CD4-positive, alpha-beta T cell (primary cell): ENCODE measurements at regions not wholly inside any gene's neighbourhood (a gene's known extent, or its start where the extent isn't known, plus 50 kb on each side); places are given as distances from the start of the nearest gene placed in this dataset.

Experiments
- ATAC-seq: fragments of 200-7000 bp; cut with Tn5 transposase; one replicate; pipeline ENCODE4 v1.10.0; 2022; ENCODE audit warnings: mild to moderate bottlenecking; ENCODE audit not compliant: poor library complexity
- CTCF ChIA-PET: fragments of 350-600 bp; sonication (Branson Sonifier 250); formaldehyde crosslinking; loops from one replicate; lab custom pipeline; 2021; ENCODE audit warnings: antibody characterized with exemption, inconsistent platforms; lab: Charles Lee
- POLR2A ChIA-PET: fragments of 350-600 bp; sonication (Branson Sonifier 250); formaldehyde crosslinking; loops from one replicate; lab custom pipeline; 2021; ENCODE audit warnings: antibody characterized with exemption, inconsistent platforms; lab: Charles Lee
- DNase-seq, 14 experiments: peaks; one replicate each; pipeline ENCODE4 v3.0.0-alpha.2; 2013 to 2020; ENCODE audit warnings: mixed read lengths in 2 of 14
- H3K27ac ChIP-seq, 2 donors: one replicate each; pipeline versions ENCODE4 v1.5.1 to v1.7.0; 2013; ENCODE audit warnings: low read length in 2 of 2, low read depth in 1 of 2, mild to moderate bottlenecking in 1 of 2
- H3K27me3 ChIP-seq, 2 experiments: 1 replicate in 1 of 2; 2 replicates in 1 of 2; pipeline versions ENCODE4 v1.6.1 to v1.7.0; 2013; ENCODE audit warnings: low read length in 2 of 2, control low read depth in 1 of 2, mild to moderate bottlenecking in 1 of 2, moderate library complexity in 1 of 2; ENCODE audit not compliant: insufficient read depth in 2 of 2, control insufficient read depth in 1 of 2
- H3K36me3 ChIP-seq: one replicate; pipeline ENCODE4 v1.6.1; 2013; ENCODE audit warnings: low read length, control low read depth; ENCODE audit not compliant: insufficient read depth
- H3K4me1 ChIP-seq: one replicate; pipeline ENCODE4 v1.6.1; 2013; ENCODE audit warnings: low read length, control low read depth; ENCODE audit not compliant: insufficient read depth
- H3K4me3 ChIP-seq: one replicate; pipeline ENCODE4 v1.5.1; 2013; ENCODE audit warnings: mild to moderate bottlenecking, low read length, moderate library complexity
- H3K9me3 ChIP-seq, 2 experiments: 1 replicate in 1 of 2; 2 replicates in 1 of 2; pipeline versions ENCODE4 v1.6.1 to v1.7.0; 2013; ENCODE audit warnings: low read length in 2 of 2, mild to moderate bottlenecking in 2 of 2, control low read depth in 1 of 2, moderate library complexity in 1 of 2; ENCODE audit not compliant: control insufficient read depth in 1 of 2, insufficient read depth in 1 of 2
- H3K27ac Mint-ChIP-seq: one replicate; pipeline ENCODE4 v1.8.0; 2020; ENCODE audit warnings: mixed read lengths
- H3K27me3 Mint-ChIP-seq: one replicate; pipeline ENCODE4 v1.8.0; 2021; ENCODE audit warnings: mixed read lengths
- H3K36me3 Mint-ChIP-seq: one replicate; pipeline ENCODE4 v1.8.0; 2021; ENCODE audit warnings: low read depth, mixed read lengths
- H3K4me1 Mint-ChIP-seq: one replicate; pipeline ENCODE4 v1.8.0; 2021; ENCODE audit warnings: low read depth, mixed read lengths
- H3K4me3 Mint-ChIP-seq: one replicate; pipeline ENCODE4 v1.8.0; 2020; ENCODE audit warnings: mild to moderate bottlenecking, mixed read lengths
- H3K9me3 Mint-ChIP-seq: one replicate; pipeline ENCODE4 v1.8.0; 2020; ENCODE audit warnings: mixed read lengths
- CTCF ChIP-seq: fragments of 200-600 bp; IDR thresholded peaks from one replicate; pipeline ENCODE4 v1.8.0; 2022; ENCODE audit warnings: antibody characterized with exemption, mild to moderate bottlenecking
- intact Hi-C, 2 experiments: fragments of 100-400 bp; cut with DNase I in 1 of 2; cut with micrococcal nuclease in 1 of 2; formaldehyde crosslinking; loops; one replicate each; pipeline versions ENCODE4 v1.15.1 to v1.9.0; 2023 to 2025; cut with DNase I, micrococcal nuclease

- Mint-ChIP-seq H3K4me1 (no peaks in the 10 kb centered on the region), H3K9me3 (no peaks in the 10 kb centered on the region), H3K27me3 (no peaks in the 10 kb centered on the region), H3K4me3 (no peak overlapping the region), H3K36me3 (no peaks in the 10 kb centered on the region), H3K27ac (no peak overlapping the region)
- TF ChIP-seq CTCF: no peak
- ChIA-PET CTCF (no interaction called here), POLR2A (no interaction called here)
- no peaks in the 10 kb centered on the region for H3K9me3 ChIP-seq
- H3K27me3 ChIP-seq: no peaks in the 10 kb centered on the region
- no peak overlapping the region for H3K27ac ChIP-seq
- intact Hi-C loops: no loop called here
- H3K4me3 ChIP-seq: no peak overlapping the region
- H3K4me1 ChIP-seq: no peaks in the 10 kb centered on the region
- DNase-seq (no peak), ATAC-seq (no peak)
- no peaks in the 10 kb centered on the region for H3K36me3 ChIP-seq
These were observed 2170.5 kb upstream of the PIK3C3 start for GRCh38 chr18:39784541-39784940.

GRCh38 chr18:39781565-39781964, 2173.5 kb upstream of the PIK3C3 start:
- Histone ChIP-seq H3K27me3 (no peaks in the 10 kb centered on the region), H3K4me1 (no peaks in the 10 kb centered on the region), H3K36me3 (no peaks in the 10 kb centered on the region), H3K27ac (no peak overlapping the region), H3K9me3 (peaks cover 0 to 3% of the 10 kb centered on the region in 2 experiments), H3K4me3 (no peak overlapping the region)
- intact Hi-C loops: no loop called here
- Mint-ChIP-seq H3K4me3 (no peak overlapping the region), H3K36me3 (no peaks in the 10 kb centered on the region), H3K4me1 (no peaks in the 10 kb centered on the region), H3K27me3 (no peaks in the 10 kb centered on the region), H3K27ac (no peak overlapping the region), H3K9me3 (no peaks in the 10 kb centered on the region)
- ChIA-PET POLR2A (no interaction called here), CTCF (no interaction called here)
- no peak for TF ChIP-seq CTCF
- DNase-seq (no peak), ATAC-seq (no peak)

GRCh38 chr18:39780774-39781173, 2174.3 kb upstream of the PIK3C3 start:
- peaks cover 0 to 3% of the 10 kb centered on the region in 2 experiments for H3K9me3 ChIP-seq
- Mint-ChIP-seq H3K36me3 (no peaks in the 10 kb centered on the region), H3K27me3 (no peaks in the 10 kb centered on the region), H3K4me3 (no peak overlapping the region), H3K4me1 (no peaks in the 10 kb centered on the region), H3K9me3 (no peaks in the 10 kb centered on the region), H3K27ac (no peak overlapping the region)
- CTCF ChIA-PET: no interaction called here
- H3K4me3 ChIP-seq: no peak overlapping the region
- intact Hi-C loops: no loop called here
- no peak for ATAC-seq
- no peaks in the 10 kb centered on the region for H3K27me3 ChIP-seq
- TF ChIP-seq CTCF: no peak
- no peaks in the 10 kb centered on the region for H3K4me1 ChIP-seq
- no peak for DNase-seq
- POLR2A ChIA-PET: no interaction called here
- H3K36me3 ChIP-seq: no peaks in the 10 kb centered on the region
- H3K27ac ChIP-seq: no peak overlapping the region
